Activated T-cell treated with anti-CD3 and anti-CD28 coated beads, Interleukin-2, amount 50 U/mL, for 4 hours (primary cell): ENCODE measurements at regions not wholly inside any gene's neighbourhood (a gene's known extent, or its start where the extent isn't known, plus 50 kb on each side); places are given as distances from the start of the nearest gene placed in this dataset.
"Not testable (repeated sequence)": the region's sequence is repeated elsewhere in the genome, so short reads cannot be mapped to it uniquely, and the experiment has no call there.

Source experiments
- ATAC-seq, 2 donors: fragments of 200-7000 bp; cut with Tn5 transposase; one replicate each; pipeline ENCODE4 v1.10.0; 2021
- DNase-seq: peaks from one replicate; pipeline ENCODE4 v3.0.0-alpha.2; 2020
- H3K27me3 Mint-ChIP-seq: one replicate; pipeline ENCODE4 v1.8.0; 2021; ENCODE audit warnings: low read depth, mixed read lengths
- H3K36me3 Mint-ChIP-seq: one replicate; pipeline ENCODE4 v1.8.0; 2022; ENCODE audit warnings: mixed read lengths; ENCODE audit not compliant: insufficient read depth
- H3K4me1 Mint-ChIP-seq: one replicate; pipeline ENCODE4 v1.8.0; 2021; ENCODE audit warnings: low read depth, mixed read lengths
- H3K4me3 Mint-ChIP-seq: one replicate; pipeline ENCODE4 v1.8.0; 2021; ENCODE audit warnings: mild to moderate bottlenecking, moderate library complexity, mixed read lengths
- H3K9me3 Mint-ChIP-seq: one replicate; pipeline ENCODE4 v1.8.0; 2021; ENCODE audit warnings: mixed read lengths

GRCh38 chr3:182406786-182407185, 386.5 kb upstream of the ATP11B start:
- H3K9me3 Mint-ChIP-seq, result no peaks in the 10 kb centered on the region
- DNase-seq, result no peak
- H3K27me3 Mint-ChIP-seq, result no peaks in the 10 kb centered on the region
- no peak for ATAC-seq
- no peaks in the 10 kb centered on the region for H3K4me1 Mint-ChIP-seq
- no peaks in the 10 kb centered on the region for H3K36me3 Mint-ChIP-seq
- H3K4me3 Mint-ChIP-seq, result no peak overlapping the region

DNA sequence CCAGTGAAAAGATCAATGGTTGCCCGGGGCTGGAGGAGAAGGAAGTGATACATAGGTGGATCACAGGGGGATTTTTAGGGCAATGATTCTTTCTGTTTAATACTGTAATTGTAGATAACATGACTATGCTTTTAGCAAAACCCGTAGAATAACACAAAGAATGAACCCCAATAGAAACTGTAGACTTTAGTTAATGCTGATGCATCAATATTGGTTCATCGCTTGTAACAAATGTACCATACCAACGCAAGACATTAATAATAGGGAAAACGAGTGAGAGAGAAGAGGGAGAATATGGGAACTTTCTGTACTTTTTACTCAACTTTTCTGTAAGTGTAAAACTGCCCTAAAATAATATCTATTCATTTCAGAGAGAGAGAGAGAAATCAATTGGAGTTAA, 383.3 kb upstream of the ATP11B start:
- ATAC-seq (no peak), DNase-seq (no peak)
- no peaks in the 10 kb centered on the region for H3K36me3 Mint-ChIP-seq
- no peaks in the 10 kb centered on the region for H3K9me3 Mint-ChIP-seq
- H3K27me3 Mint-ChIP-seq, result no peaks in the 10 kb centered on the region
- no peak overlapping the region for H3K4me3 Mint-ChIP-seq
- H3K4me1 Mint-ChIP-seq, result no peaks in the 10 kb centered on the region

DNA sequence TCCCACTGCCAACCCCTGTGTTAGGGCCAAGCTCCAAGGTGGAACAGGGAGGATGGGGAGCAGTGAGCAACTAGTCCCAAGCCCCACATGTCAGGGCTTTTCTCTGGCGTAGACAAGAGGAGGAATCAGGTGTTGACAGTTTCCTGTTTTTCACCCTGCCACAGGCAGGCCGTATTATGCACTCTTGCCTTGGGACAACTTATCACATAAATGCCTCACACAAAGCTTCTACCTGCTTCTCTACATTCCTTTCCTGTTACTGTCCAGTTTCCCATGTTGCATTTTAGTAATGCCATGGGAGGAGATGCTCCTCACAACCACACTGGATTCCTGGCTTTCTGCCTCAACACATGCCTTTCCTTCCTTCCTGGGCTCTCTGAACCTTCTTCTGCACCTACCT, 381.2 kb upstream of the ATP11B start:
- Mint-ChIP-seq H3K36me3 (no peaks in the 10 kb centered on the region), H3K4me1 (no peaks in the 10 kb centered on the region), H3K9me3 (no peaks in the 10 kb centered on the region), H3K27me3 (no peaks in the 10 kb centered on the region), H3K4me3 (no peak overlapping the region)
- DNase-seq (no peak), ATAC-seq (no peak)

DNA sequence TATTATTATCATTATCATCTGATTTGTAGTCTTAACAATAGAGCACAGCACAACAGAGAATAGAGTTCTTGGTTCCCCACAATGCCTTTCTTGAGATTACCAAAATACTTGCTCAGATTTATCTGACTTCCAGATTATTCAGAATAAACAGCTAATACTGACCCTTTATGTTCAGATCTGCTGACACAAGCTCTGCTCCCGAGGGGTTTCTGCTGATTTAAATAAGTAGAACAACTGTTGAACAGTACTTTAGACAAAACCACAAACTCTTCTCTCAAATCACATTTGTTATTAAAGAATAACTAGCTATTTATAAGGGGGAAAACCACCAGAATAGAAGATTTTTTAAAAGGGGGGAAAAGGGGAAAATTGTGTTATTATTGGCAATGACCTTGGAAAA, 380.2 kb upstream of the ATP11B start:
- ATAC-seq (no peak), DNase-seq (no peak)
- no peaks in the 10 kb centered on the region for H3K4me1 Mint-ChIP-seq
- H3K4me3 Mint-ChIP-seq, result no peak overlapping the region
- H3K9me3 Mint-ChIP-seq, result no peaks in the 10 kb centered on the region
- no peaks in the 10 kb centered on the region for H3K36me3 Mint-ChIP-seq
- no peaks in the 10 kb centered on the region for H3K27me3 Mint-ChIP-seq

DNA sequence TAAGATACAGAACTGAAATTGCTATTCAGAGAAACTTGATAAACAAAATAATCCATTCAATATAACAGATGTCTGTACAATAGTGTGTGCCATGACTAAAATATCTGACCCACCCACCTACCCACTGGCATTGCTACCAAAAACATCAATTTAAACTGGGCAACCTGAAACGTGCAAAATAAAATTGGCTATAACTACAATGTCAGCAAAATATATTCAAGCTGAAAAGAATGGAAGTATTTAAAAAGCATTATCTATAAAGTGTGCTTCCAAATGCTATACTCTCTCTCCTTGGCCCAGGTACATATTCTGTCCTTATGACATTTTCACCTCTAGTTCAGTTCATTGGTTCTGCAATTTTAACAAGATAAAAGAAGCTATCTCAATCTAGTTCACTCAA, 379.6 kb upstream of the ATP11B start:
- Mint-ChIP-seq H3K4me1 (no peaks in the 10 kb centered on the region), H3K27me3 (no peaks in the 10 kb centered on the region), H3K36me3 (no peaks in the 10 kb centered on the region), H3K9me3 (no peaks in the 10 kb centered on the region), H3K4me3 (no peak overlapping the region)
- ATAC-seq, result no peak
- DNase-seq, result no peak

- Mint-ChIP-seq H3K27me3 (no peaks in the 10 kb centered on the region), H3K36me3 (no peaks in the 10 kb centered on the region), H3K4me1 (no peaks in the 10 kb centered on the region), H3K4me3 (no peak overlapping the region), H3K9me3 (no peaks in the 10 kb centered on the region)
- no peak for ATAC-seq
- no peak for DNase-seq
Measured at GRCh38 chr3:182414586-182414985, 378.7 kb upstream of the ATP11B start.

DNA sequence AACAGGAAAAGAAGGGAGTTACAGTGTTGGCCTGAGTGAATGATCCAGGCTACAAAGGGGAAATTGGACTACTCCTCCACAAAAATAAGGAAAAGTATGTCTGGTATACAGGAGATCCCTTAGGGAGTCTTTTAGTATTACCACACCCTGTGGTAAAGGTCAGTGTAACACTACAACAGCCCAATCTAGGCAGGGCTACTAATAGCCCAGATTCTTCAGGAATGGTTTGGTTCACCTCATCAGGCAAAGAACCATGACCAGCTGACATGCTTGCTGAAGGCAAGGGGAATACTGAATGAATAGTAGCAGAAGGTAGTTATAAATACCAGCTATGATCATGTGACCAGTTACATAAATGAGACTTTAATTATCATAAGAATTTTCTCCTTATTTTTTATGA, 372.6 kb upstream of the ATP11B start:
- DNase-seq (no peak), ATAC-seq (no peak)
- Mint-ChIP-seq H3K4me1 (no peaks in the 10 kb centered on the region), H3K36me3 (no peaks in the 10 kb centered on the region), H3K9me3 (no peaks in the 10 kb centered on the region), H3K27me3 (no peaks in the 10 kb centered on the region), H3K4me3 (no peak overlapping the region)

DNA sequence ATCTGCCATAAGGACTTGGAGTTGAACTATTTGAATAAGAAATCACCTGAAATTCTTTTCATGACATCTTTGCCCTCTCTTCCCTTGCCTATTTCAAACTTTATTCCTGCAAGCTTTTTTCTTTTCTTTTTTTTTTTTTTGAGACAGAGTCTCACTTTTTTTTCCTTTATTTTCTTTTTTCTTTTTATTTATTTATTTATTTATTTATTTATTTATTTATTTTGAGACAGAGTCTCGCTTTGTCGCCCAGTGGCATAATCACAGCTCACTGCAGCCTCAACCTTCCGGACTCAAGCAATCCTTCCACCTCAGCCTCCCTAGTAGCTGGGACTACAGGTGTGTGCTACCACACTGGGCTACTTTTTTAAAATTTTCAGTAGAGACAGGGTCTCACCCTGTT, 369.3 kb upstream of the ATP11B start:
- Mint-ChIP-seq H3K27me3 (no peaks in the 10 kb centered on the region), H3K36me3 (no peaks in the 10 kb centered on the region), H3K9me3 (no peaks in the 10 kb centered on the region), H3K4me1 (no peaks in the 10 kb centered on the region), H3K4me3 (no peak overlapping the region)
- no peak for ATAC-seq
- no peak for DNase-seq

GRCh38 chr3:182425926-182426718, 367.2 kb upstream of the ATP11B start:
- H3K27me3 Mint-ChIP-seq, H3K36me3 Mint-ChIP-seq, H3K4me1 Mint-ChIP-seq, H3K4me3 Mint-ChIP-seq, ATAC-seq, H3K9me3 Mint-ChIP-seq, DNase-seq: not testable (repeated sequence)

- not testable (repeated sequence) for H3K9me3 Mint-ChIP-seq, H3K36me3 Mint-ChIP-seq, H3K4me3 Mint-ChIP-seq, H3K27me3 Mint-ChIP-seq, ATAC-seq, H3K4me1 Mint-ChIP-seq, DNase-seq
Measured at GRCh38 chr3:182431972-182432371, 361.3 kb upstream of the ATP11B start.

DNA sequence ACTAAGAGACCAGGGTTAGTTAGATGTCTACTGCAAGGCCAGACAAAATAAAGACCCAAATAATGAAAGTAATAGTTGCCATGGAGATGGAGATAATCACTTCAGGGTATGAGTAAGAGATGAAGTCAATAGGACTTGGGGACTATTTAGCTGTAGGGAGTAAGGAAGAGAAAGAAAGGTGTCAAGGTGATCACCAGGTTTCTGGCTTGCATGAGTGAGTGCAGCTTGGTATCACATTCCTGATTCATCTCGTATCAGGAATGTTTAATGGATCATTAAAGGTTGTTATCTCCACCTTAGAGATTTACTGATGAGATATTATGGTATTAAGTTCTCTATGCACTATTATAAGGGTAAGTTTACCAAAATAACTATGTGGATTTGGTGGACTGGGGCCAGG, 357.4 kb upstream of the ATP11B start:
- Mint-ChIP-seq H3K9me3 (no peaks in the 10 kb centered on the region), H3K4me3 (no peak overlapping the region), H3K4me1 (no peaks in the 10 kb centered on the region), H3K36me3 (no peaks in the 10 kb centered on the region), H3K27me3 (no peaks in the 10 kb centered on the region)
- no peak for DNase-seq
- no peak for ATAC-seq

DNA sequence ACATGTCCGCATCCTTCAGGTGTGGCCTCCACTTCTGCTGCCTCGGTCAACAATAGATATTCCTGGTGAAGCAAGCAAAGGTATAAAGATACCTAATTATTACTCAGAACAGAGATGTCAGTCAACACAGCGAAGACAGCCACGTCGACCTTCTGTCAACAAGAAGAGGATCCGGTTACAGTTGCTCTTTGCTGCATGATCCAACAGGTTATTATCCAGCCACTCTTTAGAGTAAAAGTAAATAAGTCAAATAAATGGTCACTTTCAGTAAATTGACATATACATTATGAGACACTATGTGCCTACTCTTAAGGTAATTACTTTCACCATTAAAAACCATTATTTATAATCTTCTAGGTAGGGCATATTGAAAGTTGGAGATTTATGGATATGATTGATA, 356.8 kb upstream of the ATP11B start:
- H3K36me3 Mint-ChIP-seq, result no peaks in the 10 kb centered on the region
- no peak overlapping the region for H3K4me3 Mint-ChIP-seq
- H3K9me3 Mint-ChIP-seq, result no peaks in the 10 kb centered on the region
- ATAC-seq, result no peak
- no peaks in the 10 kb centered on the region for H3K27me3 Mint-ChIP-seq
- no peak for DNase-seq
- H3K4me1 Mint-ChIP-seq, result no peaks in the 10 kb centered on the region

- H3K4me3 Mint-ChIP-seq, result no peak overlapping the region
- no peak for ATAC-seq
- H3K36me3 Mint-ChIP-seq, result no peaks in the 10 kb centered on the region
- no peaks in the 10 kb centered on the region for H3K27me3 Mint-ChIP-seq
- DNase-seq, result no peak
- no peaks in the 10 kb centered on the region for H3K9me3 Mint-ChIP-seq
- no peaks in the 10 kb centered on the region for H3K4me1 Mint-ChIP-seq
Measured at GRCh38 chr3:182438398-182438797, 354.9 kb upstream of the ATP11B start.

DNA sequence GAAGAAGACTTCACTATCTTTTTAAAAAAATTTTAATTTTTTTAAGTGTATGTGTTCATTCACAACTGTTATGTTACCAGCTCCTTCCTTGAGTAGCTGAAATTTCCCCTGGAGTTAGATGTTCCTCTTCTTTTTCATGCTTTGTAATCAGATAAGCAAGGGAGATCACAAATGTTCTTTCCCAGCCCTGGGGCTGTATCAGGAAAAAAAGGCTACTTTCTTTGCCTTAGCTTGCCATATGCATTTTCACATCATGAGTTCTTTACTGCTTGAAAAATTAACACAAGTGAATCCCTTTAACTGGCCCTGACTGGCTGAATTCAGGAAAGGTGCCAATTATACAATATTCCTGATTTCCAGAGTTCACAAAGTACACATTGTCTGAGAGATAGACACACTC, 353.2 kb upstream of the ATP11B start:
- H3K4me1 Mint-ChIP-seq, result no peaks in the 10 kb centered on the region
- no peaks in the 10 kb centered on the region for H3K36me3 Mint-ChIP-seq
- H3K9me3 Mint-ChIP-seq, result no peaks in the 10 kb centered on the region
- DNase-seq (no peak), ATAC-seq (no peak)
- H3K4me3 Mint-ChIP-seq, result no peak overlapping the region
- H3K27me3 Mint-ChIP-seq, result no peaks in the 10 kb centered on the region

GRCh38 chr3:182445576-182445975, 347.7 kb upstream of the ATP11B start:
- Mint-ChIP-seq H3K4me3 (no peak overlapping the region), H3K36me3 (no peaks in the 10 kb centered on the region), H3K4me1 (no peaks in the 10 kb centered on the region), H3K9me3 (no peaks in the 10 kb centered on the region), H3K27me3 (no peaks in the 10 kb centered on the region)
- DNase-seq (no peak), ATAC-seq (no peak)
